ENCODE measurements at regions not wholly inside any gene's neighbourhood (a gene's known extent, or its start where the extent isn't known, plus 50 kb on each side); places are given as distances from the start of the nearest gene placed in this dataset.

GRCh38 chr10:27407271-27407670 lies 96.8 kb upstream of the RAB18 start:
- TF ChIP-seq EP300 (IDR thresholded peaks at IDR 0.05) (no peak), POLR2A (IDR thresholded peaks at IDR 0.05) (no peak)
